ENCODE measurements at regions not wholly inside any gene's neighbourhood (a gene's known extent, or its start where the extent isn't known, plus 50 kb on each side); places are given as distances from the start of the nearest gene placed in this dataset.

DNA sequence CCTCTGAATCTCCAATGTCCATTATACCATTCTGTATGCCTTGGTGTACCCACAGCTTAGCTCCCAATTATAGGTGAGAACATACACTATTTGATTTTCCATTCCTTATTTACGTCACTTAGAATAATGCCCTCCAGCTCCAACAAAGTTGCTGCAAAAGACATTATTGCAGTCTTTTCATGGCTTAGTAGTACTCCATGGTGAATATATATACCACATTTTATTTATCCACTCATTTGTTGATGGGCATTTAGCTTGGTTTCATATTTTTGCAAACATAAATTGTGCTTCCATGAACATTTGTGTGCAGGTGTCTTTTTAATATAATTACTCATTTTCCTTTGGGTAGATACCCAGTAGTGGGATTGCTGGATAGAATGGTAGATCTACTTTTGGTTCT is 374.1 kb upstream of the HTR1E start:
- H3K4me3 Mint-ChIP-seq = no peak overlapping the region
- Histone ChIP-seq H3K27me3 (ENCODE audit: insufficient read depth, low read length) (no peaks in the 10 kb centered on the region), H4K20me1 (ENCODE audit: control insufficient read depth, insufficient read depth, insufficient read length) (no peaks in the 10 kb centered on the region), H2AK5ac (ENCODE audit: insufficient read length, low read length) (no peak overlapping the region), H4K8ac (replicated peaks; ENCODE audit: insufficient read length, low read depth, low read length) (no peak overlapping the region), H4K91ac (ENCODE audit: insufficient read length, low read depth, low read length) (no peak overlapping the region), H2BK120ac (ENCODE audit: low read depth, low read length, poor library complexity, severe bottlenecking) (no peak overlapping the region), H3K23me2 (ENCODE audit: insufficient read length, low read depth, low read length, poor library complexity, severe bottlenecking) (no peaks in the 10 kb centered on the region), H3K79me2 (ENCODE audit: insufficient read depth, low read length) (no peaks in the 10 kb centered on the region), H3K4me2 (ENCODE audit: insufficient read depth, insufficient read length, low read length) (no peak overlapping the region), H3K56ac (ENCODE audit: insufficient read length, low read depth, low read length) (no peak overlapping the region), H3K4me1 (ENCODE audit: insufficient read depth, low read length) (no peaks in the 10 kb centered on the region), H3K9ac (ENCODE audit: extremely low read depth, insufficient read length, low read length) (no peak overlapping the region), H3K4ac (ENCODE audit: low read depth, low read length) (no peak overlapping the region), H3K23ac (ENCODE audit: insufficient read length, low read depth, low read length) (no peak overlapping the region), H2AFZ (ENCODE audit: low read length) (no peak overlapping the region), H2BK15ac (ENCODE audit: low read depth, low read length) (no peak overlapping the region), H3K9me3 (ENCODE audit: control insufficient read depth, low read depth, low read length) (no peaks in the 10 kb centered on the region), H3K14ac (ENCODE audit: insufficient read depth, low read length) (no peak overlapping the region), H3K27ac (ENCODE audit: insufficient read length, low read depth, low read length) (no peak overlapping the region), H4K5ac (ENCODE audit: insufficient read length, low read depth, low read length) (no peak overlapping the region), H2BK20ac (ENCODE audit: low read depth, low read length, poor library complexity, severe bottlenecking) (no peak overlapping the region), H2BK12ac (ENCODE audit: insufficient read length, low read depth, low read length) (no peak overlapping the region), H3K79me1 (ENCODE audit: insufficient read depth, low read depth, low read length, poor library complexity, severe bottlenecking) (no peaks in the 10 kb centered on the region), H3T11ph (ENCODE audit: low read length) (no peak overlapping the region), H3K18ac (ENCODE audit: insufficient read length, low read depth, low read length) (no peak overlapping the region), H2BK5ac (ENCODE audit: insufficient read length, low read length) (no peak overlapping the region)
- H3K4me1 Mint-ChIP-seq = peaks cover 0 to 2% of the 10 kb centered on the region in 2 experiments; a peak in 1 of 4 replicates
- H3K36me3 Mint-ChIP-seq (ENCODE audit: insufficient read depth in 1 of 3, low read depth in 3 of 3) = peaks cover 3 to 9% (median 4%) of the 10 kb centered on the region in 3 experiments; a peak in 2 of 7 replicates
- TF ChIP-seq, protein P1, sequence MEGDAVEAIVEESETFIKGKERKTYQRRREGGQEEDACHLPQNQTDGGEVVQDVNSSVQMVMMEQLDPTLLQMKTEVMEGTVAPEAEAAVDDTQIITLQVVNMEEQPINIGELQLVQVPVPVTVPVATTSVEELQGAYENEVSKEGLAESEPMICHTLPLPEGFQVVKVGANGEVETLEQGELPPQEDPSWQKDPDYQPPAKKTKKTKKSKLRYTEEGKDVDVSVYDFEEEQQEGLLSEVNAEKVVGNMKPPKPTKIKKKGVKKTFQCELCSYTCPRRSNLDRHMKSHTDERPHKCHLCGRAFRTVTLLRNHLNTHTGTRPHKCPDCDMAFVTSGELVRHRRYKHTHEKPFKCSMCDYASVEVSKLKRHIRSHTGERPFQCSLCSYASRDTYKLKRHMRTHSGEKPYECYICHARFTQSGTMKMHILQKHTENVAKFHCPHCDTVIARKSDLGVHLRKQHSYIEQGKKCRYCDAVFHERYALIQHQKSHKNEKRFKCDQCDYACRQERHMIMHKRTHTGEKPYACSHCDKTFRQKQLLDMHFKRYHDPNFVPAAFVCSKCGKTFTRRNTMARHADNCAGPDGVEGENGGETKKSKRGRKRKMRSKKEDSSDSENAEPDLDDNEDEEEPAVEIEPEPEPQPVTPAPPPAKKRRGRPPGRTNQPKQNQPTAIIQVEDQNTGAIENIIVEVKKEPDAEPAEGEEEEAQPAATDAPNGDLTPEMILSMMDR (conservative IDR thresholded peaks at IDR 0.05) = no peak
- no peak for DNase-seq
- peaks cover 16 to 34% of the 10 kb centered on the region in 2 experiments for H3K9me3 Mint-ChIP-seq
- WGBS (ENCODE audit: extremely low coverage, insufficient read length, low lambda C conversion rate) = no CpG with 5 or more reads among the region's 1 CpG
- H3K27ac Mint-ChIP-seq = no peak overlapping the region
- H3K27me3 Mint-ChIP-seq (ENCODE audit: low read depth) = no peaks in the 10 kb centered on the region
